ENCODE measurements at regions not wholly inside any gene's neighbourhood (a gene's known extent, or its start where the extent isn't known, plus 50 kb on each side); places are given as distances from the start of the nearest gene placed in this dataset.

DNA sequence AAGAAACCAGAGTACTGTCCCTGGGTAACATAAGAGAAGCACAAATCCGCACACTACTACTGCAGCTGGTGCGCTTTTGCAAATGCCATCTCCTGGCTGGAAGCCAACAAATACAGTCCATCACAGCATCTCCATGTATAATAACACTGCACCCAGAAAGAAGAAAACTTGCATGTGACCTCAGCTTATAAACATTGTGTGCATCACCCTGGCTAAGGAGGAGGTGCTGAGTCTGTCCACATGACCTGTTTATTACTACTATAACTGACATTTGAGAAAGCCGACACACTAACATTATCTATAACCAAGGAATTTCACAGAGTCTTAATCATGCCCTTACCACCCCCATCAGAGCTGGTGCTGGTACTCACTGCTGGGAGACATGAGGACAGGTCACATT is 516.8 kb downstream of the CFAP47 start:
- TF ChIP-seq, protein P1, sequence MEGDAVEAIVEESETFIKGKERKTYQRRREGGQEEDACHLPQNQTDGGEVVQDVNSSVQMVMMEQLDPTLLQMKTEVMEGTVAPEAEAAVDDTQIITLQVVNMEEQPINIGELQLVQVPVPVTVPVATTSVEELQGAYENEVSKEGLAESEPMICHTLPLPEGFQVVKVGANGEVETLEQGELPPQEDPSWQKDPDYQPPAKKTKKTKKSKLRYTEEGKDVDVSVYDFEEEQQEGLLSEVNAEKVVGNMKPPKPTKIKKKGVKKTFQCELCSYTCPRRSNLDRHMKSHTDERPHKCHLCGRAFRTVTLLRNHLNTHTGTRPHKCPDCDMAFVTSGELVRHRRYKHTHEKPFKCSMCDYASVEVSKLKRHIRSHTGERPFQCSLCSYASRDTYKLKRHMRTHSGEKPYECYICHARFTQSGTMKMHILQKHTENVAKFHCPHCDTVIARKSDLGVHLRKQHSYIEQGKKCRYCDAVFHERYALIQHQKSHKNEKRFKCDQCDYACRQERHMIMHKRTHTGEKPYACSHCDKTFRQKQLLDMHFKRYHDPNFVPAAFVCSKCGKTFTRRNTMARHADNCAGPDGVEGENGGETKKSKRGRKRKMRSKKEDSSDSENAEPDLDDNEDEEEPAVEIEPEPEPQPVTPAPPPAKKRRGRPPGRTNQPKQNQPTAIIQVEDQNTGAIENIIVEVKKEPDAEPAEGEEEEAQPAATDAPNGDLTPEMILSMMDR (IDR thresholded peaks at IDR 0.05), result no peak
- TF ChIP-seq POLR2A (IDR thresholded peaks at IDR 0.05) (no peak), POLR2AphosphoS5 (IDR thresholded peaks at IDR 0.05) (no peak)
